ENCODE measurements at regions not wholly inside any gene's neighbourhood (a gene's known extent, or its start where the extent isn't known, plus 50 kb on each side); places are given as distances from the start of the nearest gene placed in this dataset.

DNA sequence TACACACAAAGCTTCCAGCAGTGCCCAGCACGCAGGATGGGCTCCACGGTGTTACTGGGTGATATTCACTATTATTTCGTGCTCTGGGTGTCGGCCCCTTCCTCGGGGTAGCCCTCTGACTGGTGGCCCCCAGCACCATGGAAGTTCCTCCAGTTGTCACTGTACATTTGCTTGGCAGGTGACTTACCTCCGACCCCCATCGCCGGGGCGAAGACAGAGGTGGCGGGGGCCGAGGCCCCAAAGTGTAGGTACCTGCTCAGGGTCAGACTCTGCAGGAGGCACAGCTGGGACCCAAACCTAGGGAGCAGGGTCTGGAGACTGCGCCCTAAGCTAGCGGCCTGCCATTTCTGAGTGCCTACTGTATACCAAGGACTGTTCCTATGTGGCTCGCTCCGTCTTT, 98.9 kb downstream of the RFLNA start:
- TF ChIP-seq, protein P1, sequence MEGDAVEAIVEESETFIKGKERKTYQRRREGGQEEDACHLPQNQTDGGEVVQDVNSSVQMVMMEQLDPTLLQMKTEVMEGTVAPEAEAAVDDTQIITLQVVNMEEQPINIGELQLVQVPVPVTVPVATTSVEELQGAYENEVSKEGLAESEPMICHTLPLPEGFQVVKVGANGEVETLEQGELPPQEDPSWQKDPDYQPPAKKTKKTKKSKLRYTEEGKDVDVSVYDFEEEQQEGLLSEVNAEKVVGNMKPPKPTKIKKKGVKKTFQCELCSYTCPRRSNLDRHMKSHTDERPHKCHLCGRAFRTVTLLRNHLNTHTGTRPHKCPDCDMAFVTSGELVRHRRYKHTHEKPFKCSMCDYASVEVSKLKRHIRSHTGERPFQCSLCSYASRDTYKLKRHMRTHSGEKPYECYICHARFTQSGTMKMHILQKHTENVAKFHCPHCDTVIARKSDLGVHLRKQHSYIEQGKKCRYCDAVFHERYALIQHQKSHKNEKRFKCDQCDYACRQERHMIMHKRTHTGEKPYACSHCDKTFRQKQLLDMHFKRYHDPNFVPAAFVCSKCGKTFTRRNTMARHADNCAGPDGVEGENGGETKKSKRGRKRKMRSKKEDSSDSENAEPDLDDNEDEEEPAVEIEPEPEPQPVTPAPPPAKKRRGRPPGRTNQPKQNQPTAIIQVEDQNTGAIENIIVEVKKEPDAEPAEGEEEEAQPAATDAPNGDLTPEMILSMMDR (conservative IDR thresholded peaks at IDR 0.05; ENCODE audit: low read length): no peak
- no peak for TF ChIP-seq EZH2phosphoT487 (IDR thresholded peaks at IDR 0.05; ENCODE audit: borderline replicate concordance)

Measured in Loucy (cell line).